B cell (primary cell): ENCODE measurements at regions not wholly inside any gene's neighbourhood (a gene's known extent, or its start where the extent isn't known, plus 50 kb on each side); places are given as distances from the start of the nearest gene placed in this dataset.

Source experiments
- ATAC-seq: fragments of 200-7000 bp; cut with Tn5 transposase; one replicate; pipeline ENCODE4 v1.10.0; 2021; ENCODE audit warnings: low read depth, mild to moderate bottlenecking, moderate number of reproducible peaks, moderate library complexity
- CTCF ChIA-PET: fragments of 350-600 bp; sonication (Branson Sonifier 250); formaldehyde crosslinking; loops from one replicate; lab custom pipeline; 2021; ENCODE audit warnings: antibody characterized with exemption, inconsistent platforms; lab: Charles Lee
- POLR2A ChIA-PET: fragments of 350-600 bp; sonication (Branson Sonifier 250); formaldehyde crosslinking; loops from one replicate; lab custom pipeline; 2021; ENCODE audit warnings: antibody characterized with exemption; lab: Charles Lee
- DNase-seq: peaks from one replicate; pipeline ENCODE4 v3.0.0; 2013
- H2AFZ ChIP-seq: 2 replicates; pipeline ENCODE4 v1.6.1; 2012; ENCODE audit warnings: mild to moderate bottlenecking, low read depth, low read length; ENCODE audit not compliant: insufficient read depth, poor library complexity, severe bottlenecking
- H3K27ac ChIP-seq, 2 donors: 1 replicate in 1 of 2; 2 replicates in 1 of 2; pipeline ENCODE4 v1.5.1; 2012 to 2013; ENCODE audit warnings: low read length in 2 of 2, mild to moderate bottlenecking in 2 of 2, moderate library complexity in 1 of 2
- H3K27me3 ChIP-seq, 4 experiments: fragments of 200-600 bp in 1 of 4; sonication (generic) in 1 of 4; replicated peaks in 1 of 4; 1 replicate in 2 of 4; 2 replicates in 2 of 4; pipeline versions ENCODE4 v1.6.1 to v1.7.0; 2013 to 2016; ENCODE audit warnings: low read length in 3 of 4, mild to moderate bottlenecking in 2 of 4, mixed read lengths in 1 of 4, moderate library complexity in 1 of 4; ENCODE audit not compliant: insufficient read depth in 4 of 4, control insufficient read depth in 3 of 4; ENCODE audit errors: control extremely low read depth in 1 of 4
- H3K36me3 ChIP-seq, 2 experiments: replicated peaks in 1 of 2; 1 replicate in 1 of 2; 2 replicates in 1 of 2; pipeline versions ENCODE4 v1.6.1 to v1.7.1; 2013; ENCODE audit warnings: low read length in 1 of 2; ENCODE audit not compliant: insufficient read depth in 2 of 2, control insufficient read depth in 1 of 2; ENCODE audit errors: control extremely low read depth in 1 of 2, extremely low read depth in 1 of 2
- H3K4me1 ChIP-seq, 2 donors: fragments of 200-600 bp in 1 of 2; sonication (generic) in 1 of 2; 1 replicate in 1 of 2; 2 replicates in 1 of 2; pipeline versions ENCODE4 v1.5.1 to v1.6.1; 2013 to 2017; ENCODE audit warnings: low read length in 2 of 2; ENCODE audit not compliant: control insufficient read depth in 2 of 2, insufficient read depth in 2 of 2
- H3K4me2 ChIP-seq: replicated peaks from 2 replicates; pipeline ENCODE3; 2012; ENCODE audit warnings: mild to moderate bottlenecking, low read depth, low read length; ENCODE audit not compliant: poor library complexity, severe bottlenecking
- H3K4me3 ChIP-seq, 5 experiments: fragments of 200-600 bp in 1 of 5; sonication (generic) in 1 of 5; 1 replicate in 3 of 5; 2 replicates in 2 of 5; pipeline versions ENCODE4 v1.5.1 to v1.7.0; 2011 to 2016; ENCODE audit warnings: low read length in 4 of 5, mild to moderate bottlenecking in 4 of 5, low read depth in 2 of 5, control low read depth in 1 of 5, moderate library complexity in 1 of 5; ENCODE audit not compliant: insufficient read depth in 1 of 5; ENCODE audit errors: control extremely low read depth in 1 of 5, extremely low read depth in 1 of 5
- H3K79me2 ChIP-seq: fragments of 200-600 bp; sonication (generic); one replicate; pipeline ENCODE4 v1.6.0; 2016; ENCODE audit warnings: low read length; ENCODE audit not compliant: control insufficient read depth, insufficient read depth
- H3K9ac ChIP-seq: fragments of 200-600 bp; sonication (generic); 2 replicates; pipeline ENCODE4 v1.6.1; 2017; ENCODE audit warnings: mild to moderate bottlenecking, low read length, moderate library complexity
- H3K9me3 ChIP-seq, 3 donors: one replicate each; pipeline versions ENCODE4 v1.6.1 to v1.7.1; 2013; ENCODE audit warnings: low read length in 2 of 3; ENCODE audit not compliant: control insufficient read depth in 2 of 3, insufficient read depth in 1 of 3; ENCODE audit errors: control extremely low read depth in 1 of 3
- H4K20me1 ChIP-seq: 2 replicates; pipeline ENCODE4 v1.6.0; 2012; ENCODE audit warnings: mild to moderate bottlenecking, low read length; ENCODE audit not compliant: insufficient read depth, control insufficient read depth, poor library complexity, severe bottlenecking
- H3K27ac Mint-ChIP-seq: one replicate; pipeline ENCODE4 v1.8.0; 2021; ENCODE audit warnings: mixed read lengths
- H3K27me3 Mint-ChIP-seq: one replicate; pipeline ENCODE4 v1.8.0; 2021; ENCODE audit warnings: mixed read lengths
- H3K4me1 Mint-ChIP-seq: one replicate; pipeline ENCODE4 v1.8.0; 2021; ENCODE audit warnings: mixed read lengths
- H3K4me3 Mint-ChIP-seq: one replicate; pipeline ENCODE4 v1.8.0; 2021; ENCODE audit warnings: mixed read lengths
- H3K9me3 Mint-ChIP-seq: one replicate; pipeline ENCODE4 v1.8.0; 2022; ENCODE audit warnings: mixed read lengths; ENCODE audit not compliant: insufficient read depth
- CTCF ChIP-seq: fragments of 200-600 bp; IDR thresholded peaks from one replicate; pipeline ENCODE4 v1.8.0; 2022; ENCODE audit warnings: antibody characterized with exemption, mild to moderate bottlenecking
- EZH2 ChIP-seq: IDR thresholded peaks from 2 replicates; pipeline ENCODE4 v1.6.1; 2012; ENCODE audit warnings: borderline replicate concordance, low read depth, mild to moderate bottlenecking, moderate library complexity, low read length; ENCODE audit not compliant: insufficient read depth, poor library complexity, severe bottlenecking
- WGBS: methylation state at CpG from one replicate; pipeline ENCODE4 v1.1.5; 2013; ENCODE audit warnings: missing lambda C conversion rate; ENCODE audit not compliant: insufficient coverage; 5-methylcytosine and 5-hydroxymethylcytosine counted together
- intact Hi-C: fragments of 100-400 bp; cut with micrococcal nuclease; formaldehyde crosslinking; loops from one replicate; pipeline ENCODE4 v1.10.0; 2022

GRCh38 chr7:16318463-16318862 lies 102.9 kb downstream of the CRPPA start:
- TF ChIP-seq EZH2, result no peak
- TF ChIP-seq CTCF, result no peak
- Histone ChIP-seq H3K36me3 (no peaks in the 10 kb centered on the region), H3K4me3 (no peak overlapping the region), H3K9ac (no peak overlapping the region), H3K9me3 (no peaks in the 10 kb centered on the region), H3K4me2 (no peak overlapping the region), H3K79me2 (no peaks in the 10 kb centered on the region), H4K20me1 (no peaks in the 10 kb centered on the region), H3K27ac (no peak overlapping the region), H3K4me1 (no peaks in the 10 kb centered on the region), H3K27me3 (no peaks in the 10 kb centered on the region), H2AFZ (no peak overlapping the region)
- Mint-ChIP-seq H3K27ac (no peak overlapping the region), H3K4me3 (no peak overlapping the region), H3K9me3 (no peaks in the 10 kb centered on the region), H3K4me1 (no peaks in the 10 kb centered on the region), H3K27me3 (no peaks in the 10 kb centered on the region)
- intact Hi-C loops, result no loop called here
- DNase-seq (no peak), ATAC-seq (no peak)
- ChIA-PET POLR2A (no interaction called here), CTCF (no interaction called here)

GRCh38 chr7:16317406-16317805 lies 103.9 kb downstream of the CRPPA start:
- WGBS, result no CpG with 5 or more reads among the region's 1 CpG
- H3K9ac ChIP-seq, result no peak overlapping the region
- Mint-ChIP-seq H3K9me3 (no peaks in the 10 kb centered on the region), H3K4me1 (no peaks in the 10 kb centered on the region), H3K27me3 (no peaks in the 10 kb centered on the region), H3K27ac (no peak overlapping the region), H3K4me3 (no peak overlapping the region)
- TF ChIP-seq CTCF (no peak), EZH2 (no peak)
- H3K9me3 ChIP-seq, result no peaks in the 10 kb centered on the region
- H3K4me3 ChIP-seq, result no peak overlapping the region
- no peak overlapping the region for H2AFZ ChIP-seq
- no peaks in the 10 kb centered on the region for H4K20me1 ChIP-seq
- ChIA-PET POLR2A (no interaction called here), CTCF (no interaction called here)
- H3K27me3 ChIP-seq, result no peaks in the 10 kb centered on the region
- H3K27ac ChIP-seq, result no peak overlapping the region
- ATAC-seq (no peak), DNase-seq (no peak)
- H3K4me1 ChIP-seq, result no peaks in the 10 kb centered on the region
- H3K4me2 ChIP-seq, result no peak overlapping the region
- H3K36me3 ChIP-seq, result no peaks in the 10 kb centered on the region
- H3K79me2 ChIP-seq, result no peaks in the 10 kb centered on the region
- intact Hi-C loops, result no loop called here
